22Rv1 (cell line): ENCODE measurements at regions not wholly inside any gene's neighbourhood (a gene's known extent, or its start where the extent isn't known, plus 50 kb on each side); places are given as distances from the start of the nearest gene placed in this dataset.

Source experiments
- ZFX ChIP-seq: fragments of 450-650 bp; IDR thresholded peaks from 2 replicates; pipeline ENCODE4 v1.6.1; 2017; ENCODE audit warnings: antibody characterized with exemption, borderline replicate concordance
- TF ChIP-seq, protein P1 (sequence below): fragments of 450-650 bp; IDR thresholded peaks from 2 replicates; pipeline ENCODE4 v1.5.1; 2017; ENCODE audit warnings: mild to moderate bottlenecking

DNA sequence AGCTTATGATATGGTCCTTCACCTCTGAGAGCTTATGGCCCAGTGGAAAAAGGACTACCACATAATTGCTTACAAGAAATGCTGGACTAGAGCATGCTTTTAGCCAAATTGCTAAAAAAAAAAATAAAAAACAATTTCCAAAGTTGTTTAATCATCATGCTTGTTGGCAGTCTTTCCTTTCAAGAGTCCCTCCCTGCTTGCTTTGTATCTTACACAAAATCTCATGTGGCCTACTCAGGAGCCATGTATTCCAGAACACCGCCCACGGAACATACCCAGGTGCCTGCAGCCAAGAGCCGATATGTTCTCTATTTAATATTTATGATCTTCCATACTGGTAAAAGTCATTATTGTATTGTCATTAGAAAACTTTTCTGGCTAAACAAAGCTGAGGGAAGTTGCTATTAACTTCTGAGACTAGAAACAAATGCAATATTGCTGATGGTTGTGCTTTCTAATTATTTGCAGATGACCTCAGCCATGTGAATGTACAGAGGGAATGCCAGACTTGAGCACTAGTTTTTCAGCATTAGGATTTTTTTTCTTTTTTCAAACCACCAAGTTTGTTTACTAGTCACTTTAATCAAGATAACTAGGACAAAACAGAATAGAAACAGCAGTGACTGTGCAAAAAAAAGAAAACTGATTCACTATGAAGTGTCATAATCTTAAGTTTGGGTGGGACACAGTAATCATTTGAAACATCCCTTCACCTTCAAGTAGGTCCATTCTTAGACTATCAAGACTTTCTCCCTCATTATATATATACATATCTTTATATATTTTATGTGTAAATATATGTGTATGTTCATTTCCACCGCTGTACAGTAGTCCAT lies 129.3 kb upstream of the GORAB start:
- TF ChIP-seq, protein P1, sequence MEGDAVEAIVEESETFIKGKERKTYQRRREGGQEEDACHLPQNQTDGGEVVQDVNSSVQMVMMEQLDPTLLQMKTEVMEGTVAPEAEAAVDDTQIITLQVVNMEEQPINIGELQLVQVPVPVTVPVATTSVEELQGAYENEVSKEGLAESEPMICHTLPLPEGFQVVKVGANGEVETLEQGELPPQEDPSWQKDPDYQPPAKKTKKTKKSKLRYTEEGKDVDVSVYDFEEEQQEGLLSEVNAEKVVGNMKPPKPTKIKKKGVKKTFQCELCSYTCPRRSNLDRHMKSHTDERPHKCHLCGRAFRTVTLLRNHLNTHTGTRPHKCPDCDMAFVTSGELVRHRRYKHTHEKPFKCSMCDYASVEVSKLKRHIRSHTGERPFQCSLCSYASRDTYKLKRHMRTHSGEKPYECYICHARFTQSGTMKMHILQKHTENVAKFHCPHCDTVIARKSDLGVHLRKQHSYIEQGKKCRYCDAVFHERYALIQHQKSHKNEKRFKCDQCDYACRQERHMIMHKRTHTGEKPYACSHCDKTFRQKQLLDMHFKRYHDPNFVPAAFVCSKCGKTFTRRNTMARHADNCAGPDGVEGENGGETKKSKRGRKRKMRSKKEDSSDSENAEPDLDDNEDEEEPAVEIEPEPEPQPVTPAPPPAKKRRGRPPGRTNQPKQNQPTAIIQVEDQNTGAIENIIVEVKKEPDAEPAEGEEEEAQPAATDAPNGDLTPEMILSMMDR, result no peak
- TF ChIP-seq ZFX, result no peak
